Testis (tissue), 2 donors: ENCODE measurements at regions not wholly inside any gene's neighbourhood (a gene's known extent, or its start where the extent isn't known, plus 50 kb on each side); places are given as distances from the start of the nearest gene placed in this dataset.

ENCODE experiments used
- DNase-seq: peaks from one replicate; pipeline ENCODE4 v3.0.0-alpha.2; 2019
- H3K27ac ChIP-seq, 2 donors: fragments of 200-600 bp; sonication (generic); one replicate each; pipeline ENCODE4 v1.5.1; 2019
- H3K27me3 ChIP-seq: fragments of 200-600 bp; sonication (generic); one replicate; pipeline ENCODE4 v1.5.1; 2019
- H3K36me3 ChIP-seq: fragments of 200-600 bp; sonication (generic); one replicate; pipeline ENCODE4 v1.5.1; 2017; ENCODE audit warnings: low read depth; ENCODE audit errors: missing control alignments
- H3K4me1 ChIP-seq: fragments of 200-600 bp; sonication (generic); one replicate; pipeline ENCODE4 v1.5.1; 2019
- H3K4me3 ChIP-seq, 2 donors: fragments of 200-600 bp; sonication (generic); one replicate each; pipeline ENCODE4 v1.5.1; 2017 to 2019
- H3K9me3 ChIP-seq: fragments of 200-600 bp; sonication (generic); one replicate; pipeline ENCODE4 v1.5.1; 2017
- CTCF ChIP-seq, 3 experiments: fragments of 450-650 bp in 2 of 3; fragments of 200-600 bp in 1 of 3; sonication (generic) in 1 of 3; IDR thresholded peaks; one replicate each; pipeline ENCODE4 v1.5.1; 2016 to 2019; ENCODE audit warnings: antibody characterized with exemption in 3 of 3, mild to moderate bottlenecking in 2 of 3, moderate library complexity in 1 of 3
- POLR2A ChIP-seq: fragments of 450-650 bp; IDR thresholded peaks from one replicate; pipeline ENCODE4 v1.6.1; 2017; ENCODE audit warnings: antibody characterized with exemption, mild to moderate bottlenecking, moderate library complexity
- WGBS, 2 donors: methylation state at CpG; one replicate each; pipeline ENCODE4 v1.1.5; 2018; 5-methylcytosine and 5-hydroxymethylcytosine counted together
- intact Hi-C: fragments of 100-400 bp; cut with DNase I; formaldehyde crosslinking; loops from one replicate; pipeline ENCODE4 v1.15.1; 2023; ENCODE audit warnings: low total_unique reads

GRCh38 chr14:104423701-104424405 lies 155.7 kb upstream of the C14orf180 start:
- Histone ChIP-seq H3K9me3 (no peaks in the 10 kb centered on the region), H3K4me1 (peaks cover 13% of the 10 kb centered on the region), H3K27ac (no peak overlapping the region), H3K27me3 (no peaks in the 10 kb centered on the region), H3K36me3 (no peaks in the 10 kb centered on the region), H3K4me3 (no peak overlapping the region)
- intact Hi-C loops, result no loop called here
- 69 to 80% methylated on average over 9 to 17 of the region's 17 CpGs for WGBS, 2 donors
- TF ChIP-seq CTCF (IDR thresholded peaks at IDR 0.05), result no peak
- no peak for DNase-seq

- H3K9me3 ChIP-seq, result no peaks in the 10 kb centered on the region
- no peaks in the 10 kb centered on the region for H3K36me3 ChIP-seq
- peaks cover 13% of the 10 kb centered on the region for H3K4me1 ChIP-seq
- no peak overlapping the region for H3K4me3 ChIP-seq
- intact Hi-C loops, result no loop called here
- WGBS, 2 donors, result 24 to 30% methylated on average over 12 to 23 of the region's 24 CpGs
- TF ChIP-seq CTCF (IDR thresholded peaks at IDR 0.05), result no peak
- no peak for TF ChIP-seq POLR2A
- peak; percentile 61 for DNase-seq
- H3K27me3 ChIP-seq, result no peaks in the 10 kb centered on the region
- no peak overlapping the region for H3K27ac ChIP-seq
These were observed 155.0 kb upstream of the C14orf180 start for GRCh38 chr14:104424406-104425072.

GRCh38 chr14:104425171-104425681 lies 154.3 kb upstream of the C14orf180 start:
- WGBS, 2 donors, result 67 to 80% methylated on average over 3 to 16 of the region's 16 CpGs
- no peaks in the 10 kb centered on the region for H3K36me3 ChIP-seq
- H3K9me3 ChIP-seq, result no peaks in the 10 kb centered on the region
- H3K27ac ChIP-seq, result no peak overlapping the region
- intact Hi-C loops, result no loop called here
- H3K4me3 ChIP-seq, result no peak overlapping the region
- no peak for DNase-seq
- H3K27me3 ChIP-seq, result no peaks in the 10 kb centered on the region
- TF ChIP-seq CTCF (IDR thresholded peaks at IDR 0.05) (no peak), POLR2A (no peak)
- peaks cover 13% of the 10 kb centered on the region for H3K4me1 ChIP-seq

- intact Hi-C loops, result no loop called here
- DNase-seq, result peak; percentile 4
- TF ChIP-seq CTCF (IDR thresholded peaks at IDR 0.05), result no peak
- no peak for TF ChIP-seq POLR2A
- H3K4me1 ChIP-seq, result peaks cover 13% of the 10 kb centered on the region
- no peaks in the 10 kb centered on the region for H3K9me3 ChIP-seq
- H3K27ac ChIP-seq, result no peak overlapping the region
- H3K36me3 ChIP-seq, result no peaks in the 10 kb centered on the region
- WGBS, 2 donors, result 92 to 96% methylated on average over 17 to 19 of the region's 20 CpGs
- H3K27me3 ChIP-seq, result no peaks in the 10 kb centered on the region
- no peak overlapping the region for H3K4me3 ChIP-seq
These were observed 153.6 kb upstream of the C14orf180 start for GRCh38 chr14:104425763-104426646.
